ENCODE measurements at regions not wholly inside any gene's neighbourhood (a gene's known extent, or its start where the extent isn't known, plus 50 kb on each side); places are given as distances from the start of the nearest gene placed in this dataset.
A peak's percentile ranks its signal among the peaks of the same experiment; 100 is the strongest.

DNA sequence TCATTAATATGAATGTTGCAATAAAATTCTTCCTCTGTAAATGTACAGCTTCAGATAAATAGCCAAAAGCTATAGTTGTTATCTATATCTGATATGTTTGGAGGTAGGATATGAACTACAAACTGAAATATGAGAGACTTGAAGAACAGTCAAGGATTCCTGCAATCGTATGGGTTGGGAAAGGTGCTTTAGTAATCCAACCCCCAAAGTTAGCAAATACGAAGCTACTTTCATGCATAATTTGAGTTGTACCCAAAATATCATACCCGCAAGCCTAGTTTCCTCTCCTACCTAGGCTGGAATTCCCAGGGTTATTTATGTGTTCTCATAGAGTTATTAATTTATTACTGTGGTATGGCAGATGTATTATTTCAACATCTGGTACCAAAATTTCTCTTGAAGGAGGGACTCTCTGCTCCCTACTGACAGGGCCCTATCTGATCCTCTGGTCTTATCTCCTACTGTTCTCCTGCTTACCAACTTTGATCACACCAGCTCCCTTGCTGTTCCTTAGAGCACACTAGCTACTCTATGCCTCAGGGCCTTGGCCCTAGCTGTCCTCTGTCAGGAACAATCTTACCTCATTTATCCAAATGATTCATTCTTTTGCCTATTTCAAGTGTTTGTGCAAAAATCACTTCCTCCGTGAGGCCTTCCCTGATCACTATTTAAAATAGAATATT lies 140.4 kb upstream of the CCDC54 start:
- H3K4me3 ChIP-seq (ENCODE audit: low read length in 2 of 2), result no peak overlapping the region
- H3K9me3 ChIP-seq (ENCODE audit: control insufficient read depth in 2 of 2, low read length in 2 of 2), result no peaks in the 10 kb centered on the region
- H3K9ac ChIP-seq (ENCODE audit: low read depth in 1 of 2, low read length in 2 of 2), result no peak overlapping the region
- no peaks in the 10 kb centered on the region for H3K36me3 ChIP-seq (ENCODE audit: control insufficient read depth in 2 of 2, insufficient read depth in 2 of 2, low read length in 2 of 2)
- H3K27ac ChIP-seq (ENCODE audit: low read depth in 2 of 2, low read length in 2 of 2), result no peak overlapping the region
- peaks cover 0 to 7% of the 10 kb centered on the region in 2 donors for H3K27me3 ChIP-seq (ENCODE audit: control insufficient read depth in 2 of 2, insufficient read depth in 2 of 2, low read length in 2 of 2)
- H3K4me1 ChIP-seq (ENCODE audit: control insufficient read depth in 2 of 2, insufficient read depth in 2 of 2, low read length in 2 of 2), result peaks cover 4 to 9% of the 10 kb centered on the region in 2 donors

DNA sequence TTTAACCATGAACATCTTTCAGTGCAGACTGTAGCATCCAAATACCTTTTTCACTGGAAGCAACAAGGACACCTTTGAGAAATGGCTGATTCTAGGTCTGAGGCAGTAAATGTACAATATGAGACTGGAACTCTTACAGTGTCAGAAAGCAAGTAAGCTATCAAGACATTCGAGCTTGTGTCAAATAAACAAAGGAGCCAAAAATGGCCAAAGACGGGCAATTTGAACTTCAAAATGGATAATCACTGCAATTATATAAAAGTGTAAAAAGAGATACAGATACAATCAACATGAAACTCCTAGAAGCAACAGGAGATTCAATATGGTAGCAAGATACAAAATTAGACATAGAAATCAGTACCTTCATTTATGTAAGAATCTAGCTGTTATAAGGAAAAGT lies 138.5 kb upstream of the CCDC54 start:
- Histone ChIP-seq H3K27ac (ENCODE audit: low read depth in 2 of 2, low read length in 2 of 2) (no peak overlapping the region), H3K36me3 (ENCODE audit: control insufficient read depth in 2 of 2, insufficient read depth in 2 of 2, low read length in 2 of 2) (no peaks in the 10 kb centered on the region), H3K27me3 (ENCODE audit: control insufficient read depth in 2 of 2, insufficient read depth in 2 of 2, low read length in 2 of 2) (peaks cover 0 to 7% of the 10 kb centered on the region in 2 donors), H3K4me3 (ENCODE audit: low read length in 2 of 2) (no peak overlapping the region), H3K4me1 (ENCODE audit: control insufficient read depth in 2 of 2, insufficient read depth in 2 of 2, low read length in 2 of 2) (peaks cover 4 to 9% of the 10 kb centered on the region in 2 donors), H3K9ac (ENCODE audit: low read depth in 1 of 2, low read length in 2 of 2) (no peak overlapping the region), H3K9me3 (ENCODE audit: control insufficient read depth in 2 of 2, low read length in 2 of 2) (no peaks in the 10 kb centered on the region)

DNA sequence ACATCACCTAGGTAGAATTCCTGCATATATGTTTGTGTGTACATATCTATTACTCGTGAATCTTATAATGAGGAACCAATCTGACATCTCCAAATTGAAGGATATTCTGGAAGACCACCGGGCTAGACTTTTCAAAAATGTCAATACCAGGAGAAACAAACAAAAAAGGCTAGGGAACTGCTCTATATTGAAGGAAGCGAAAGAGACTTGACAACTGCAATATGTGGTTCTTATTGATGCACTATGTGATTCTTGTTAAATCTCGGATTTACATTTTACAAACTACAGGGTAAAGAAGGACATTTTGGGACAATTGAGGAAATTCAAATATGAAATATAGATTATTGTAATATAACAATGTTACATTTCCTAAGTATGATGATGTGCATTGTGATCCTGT lies 137.5 kb upstream of the CCDC54 start:
- no peak overlapping the region for H3K27ac ChIP-seq (ENCODE audit: low read depth in 2 of 2, low read length in 2 of 2)
- H3K36me3 ChIP-seq (ENCODE audit: control insufficient read depth in 2 of 2, insufficient read depth in 2 of 2, low read length in 2 of 2), result no peaks in the 10 kb centered on the region
- H3K4me3 ChIP-seq (ENCODE audit: low read length in 2 of 2), result no peak overlapping the region
- H3K9me3 ChIP-seq (ENCODE audit: control insufficient read depth in 2 of 2, low read length in 2 of 2), result no peaks in the 10 kb centered on the region
- H3K9ac ChIP-seq (ENCODE audit: low read depth in 1 of 2, low read length in 2 of 2), result no peak overlapping the region
- H3K27me3 ChIP-seq (ENCODE audit: control insufficient read depth in 2 of 2, insufficient read depth in 2 of 2, low read length in 2 of 2), result peaks cover 0 to 7% of the 10 kb centered on the region in 2 donors
- H3K4me1 ChIP-seq (ENCODE audit: control insufficient read depth in 2 of 2, insufficient read depth in 2 of 2, low read length in 2 of 2), result peaks cover 4 to 9% of the 10 kb centered on the region in 2 donors

DNA sequence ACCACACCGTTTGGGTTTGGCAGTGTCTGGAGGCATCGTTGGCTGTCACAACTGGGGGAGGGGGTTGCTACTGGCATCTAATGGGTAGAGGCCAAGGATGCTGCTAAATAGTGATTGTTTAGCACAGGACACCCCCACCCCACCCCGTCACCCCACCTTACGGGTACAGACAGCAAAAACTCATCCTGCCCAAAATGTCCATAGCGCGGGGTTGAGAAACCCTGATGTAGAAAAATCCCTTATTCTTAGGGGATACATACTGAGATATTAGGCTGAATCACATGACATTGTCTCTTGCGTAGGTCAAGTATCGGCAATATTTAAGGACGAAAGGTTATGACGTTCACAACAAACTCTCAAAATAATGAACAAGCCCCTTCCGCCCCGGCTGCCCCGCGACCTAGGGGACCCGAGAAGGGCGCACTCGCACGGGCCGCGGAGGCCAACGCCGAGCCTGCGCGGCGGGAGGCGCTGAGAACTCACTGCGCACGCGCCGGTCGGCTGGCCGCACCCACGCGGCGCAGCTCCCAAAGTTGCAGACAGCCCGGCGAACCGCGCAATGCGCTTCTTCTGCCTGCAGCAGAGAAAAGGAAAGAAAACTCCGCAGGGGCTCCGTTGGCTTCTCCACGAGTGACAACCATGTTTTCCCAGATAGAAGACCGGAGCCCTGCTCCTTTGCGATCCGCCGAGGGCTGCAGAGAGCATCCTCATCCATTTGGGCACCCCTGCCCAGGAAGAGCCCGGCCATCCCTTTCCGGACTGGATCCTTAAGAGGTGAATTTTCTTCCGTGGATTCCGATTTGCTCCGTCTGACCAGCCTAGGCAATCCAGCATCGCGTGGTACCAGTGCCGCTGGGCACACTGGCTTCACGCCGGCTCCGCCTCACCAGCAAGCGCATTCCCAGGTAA lies 136.8 kb upstream of the CCDC54 start:
- peak overlapping the region; percentile 68 to 86 for H3K4me3 ChIP-seq (ENCODE audit: low read length in 2 of 2)
- H3K4me1 ChIP-seq (ENCODE audit: control insufficient read depth in 2 of 2, insufficient read depth in 2 of 2, low read length in 2 of 2), result peaks cover 4 to 5% of the 10 kb centered on the region in 2 donors
- H3K9me3 ChIP-seq (ENCODE audit: control insufficient read depth in 2 of 2, low read length in 2 of 2), result no peaks in the 10 kb centered on the region
- no peaks in the 10 kb centered on the region for H3K36me3 ChIP-seq (ENCODE audit: control insufficient read depth in 2 of 2, insufficient read depth in 2 of 2, low read length in 2 of 2)
- H3K27me3 ChIP-seq (ENCODE audit: control insufficient read depth in 2 of 2, insufficient read depth in 2 of 2, low read length in 2 of 2), result peaks cover 0 to 7% of the 10 kb centered on the region in 2 donors
- peak overlapping the region; percentile 43 to 68 for H3K9ac ChIP-seq (ENCODE audit: low read depth in 1 of 2, low read length in 2 of 2)
- H3K27ac ChIP-seq (ENCODE audit: low read depth in 2 of 2, low read length in 2 of 2), result peak overlapping the region; percentile 52 to 54

DNA sequence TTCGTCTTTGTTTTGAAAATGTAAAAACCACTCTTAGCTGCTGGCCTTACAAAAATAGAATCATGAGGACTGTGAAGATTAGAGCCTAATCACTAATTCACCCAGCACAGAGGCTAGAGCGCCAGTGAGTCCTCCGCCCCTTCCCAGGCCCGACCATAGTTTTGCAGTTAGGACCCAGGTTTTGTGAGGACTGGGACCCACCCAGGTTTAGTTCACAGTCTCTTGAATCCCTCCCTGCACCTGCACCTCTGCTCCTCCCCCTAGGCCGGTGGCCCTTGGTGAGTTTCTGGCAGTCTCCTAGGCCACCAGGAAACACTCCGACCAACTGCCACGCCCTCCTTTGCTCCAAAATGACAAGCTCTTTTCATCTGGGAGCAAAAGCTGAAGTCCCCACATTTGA lies 136.0 kb upstream of the CCDC54 start:
- no peaks in the 10 kb centered on the region for H3K36me3 ChIP-seq (ENCODE audit: control insufficient read depth in 2 of 2, insufficient read depth in 2 of 2, low read length in 2 of 2)
- peak overlapping the region in 1 of 2 donors; percentile 38 for H3K27ac ChIP-seq (ENCODE audit: low read depth in 2 of 2, low read length in 2 of 2)
- H3K4me1 ChIP-seq (ENCODE audit: control insufficient read depth in 2 of 2, insufficient read depth in 2 of 2, low read length in 2 of 2), result peaks cover 3 to 4% of the 10 kb centered on the region in 2 donors
- H3K4me3 ChIP-seq (ENCODE audit: low read length in 2 of 2), result peak overlapping the region; percentile 68 to 86
- peaks cover 0 to 7% of the 10 kb centered on the region in 2 donors for H3K27me3 ChIP-seq (ENCODE audit: control insufficient read depth in 2 of 2, insufficient read depth in 2 of 2, low read length in 2 of 2)
- H3K9ac ChIP-seq (ENCODE audit: low read depth in 1 of 2, low read length in 2 of 2), result peak overlapping the region; percentile 43 to 68
- no peaks in the 10 kb centered on the region for H3K9me3 ChIP-seq (ENCODE audit: control insufficient read depth in 2 of 2, low read length in 2 of 2)

DNA sequence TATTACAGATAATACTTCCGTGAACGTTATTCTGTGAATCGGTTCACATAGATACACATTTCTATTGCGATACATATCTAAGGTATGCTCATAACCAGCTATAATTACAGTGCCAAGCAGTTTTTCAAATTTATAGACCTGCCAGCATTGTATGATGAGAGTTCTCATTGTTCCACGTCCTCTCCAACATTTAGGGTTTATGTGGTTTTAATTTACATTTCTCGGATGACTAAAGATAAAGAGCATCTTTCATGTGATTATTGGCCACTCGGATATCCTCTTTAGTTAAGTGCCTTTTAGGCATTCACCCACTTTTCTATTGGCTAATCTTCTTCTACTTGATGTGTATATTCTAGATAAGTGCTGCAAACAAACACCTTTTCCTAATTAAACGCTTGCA lies 134.7 kb upstream of the CCDC54 start:
- Histone ChIP-seq H3K4me3 (ENCODE audit: low read length in 2 of 2) (no peak overlapping the region), H3K9me3 (ENCODE audit: control insufficient read depth in 2 of 2, low read length in 2 of 2) (no peaks in the 10 kb centered on the region), H3K27ac (ENCODE audit: low read depth in 2 of 2, low read length in 2 of 2) (no peak overlapping the region), H3K36me3 (ENCODE audit: control insufficient read depth in 2 of 2, insufficient read depth in 2 of 2, low read length in 2 of 2) (no peaks in the 10 kb centered on the region), H3K9ac (ENCODE audit: low read depth in 1 of 2, low read length in 2 of 2) (no peak overlapping the region), H3K4me1 (ENCODE audit: control insufficient read depth in 2 of 2, insufficient read depth in 2 of 2, low read length in 2 of 2) (peaks cover 3 to 4% of the 10 kb centered on the region in 2 donors), H3K27me3 (ENCODE audit: control insufficient read depth in 2 of 2, insufficient read depth in 2 of 2, low read length in 2 of 2) (peaks cover 0 to 7% of the 10 kb centered on the region in 2 donors)

DNA sequence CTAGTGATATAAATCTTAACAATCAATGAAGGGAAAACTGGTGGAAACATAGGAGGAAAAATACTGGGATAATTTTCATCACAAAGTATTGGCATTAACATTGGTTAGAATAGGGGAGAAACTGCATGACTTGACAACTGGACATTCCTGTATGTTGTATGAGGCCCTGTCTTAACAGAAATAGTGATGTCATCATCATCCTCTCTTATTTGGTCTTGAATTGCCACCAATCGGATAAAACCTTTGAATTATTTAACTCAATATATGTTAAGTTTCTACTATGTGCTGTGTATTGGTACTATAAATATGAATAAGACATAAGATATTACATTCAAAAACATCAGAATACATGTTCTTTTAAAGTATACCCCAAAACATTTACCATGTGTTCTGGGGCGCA lies 130.1 kb upstream of the CCDC54 start:
- no peak overlapping the region for H3K9ac ChIP-seq (ENCODE audit: low read depth in 1 of 2, low read length in 2 of 2)
- H3K4me1 ChIP-seq (ENCODE audit: control insufficient read depth in 2 of 2, insufficient read depth in 2 of 2, low read length in 2 of 2), result no peaks in the 10 kb centered on the region
- H3K4me3 ChIP-seq (ENCODE audit: low read length in 2 of 2), result no peak overlapping the region
- H3K27me3 ChIP-seq (ENCODE audit: control insufficient read depth in 2 of 2, insufficient read depth in 2 of 2, low read length in 2 of 2), result no peaks in the 10 kb centered on the region
- H3K9me3 ChIP-seq (ENCODE audit: control insufficient read depth in 2 of 2, low read length in 2 of 2), result no peaks in the 10 kb centered on the region
- no peaks in the 10 kb centered on the region for H3K36me3 ChIP-seq (ENCODE audit: control insufficient read depth in 2 of 2, insufficient read depth in 2 of 2, low read length in 2 of 2)
- no peak overlapping the region for H3K27ac ChIP-seq (ENCODE audit: low read depth in 2 of 2, low read length in 2 of 2)

DNA sequence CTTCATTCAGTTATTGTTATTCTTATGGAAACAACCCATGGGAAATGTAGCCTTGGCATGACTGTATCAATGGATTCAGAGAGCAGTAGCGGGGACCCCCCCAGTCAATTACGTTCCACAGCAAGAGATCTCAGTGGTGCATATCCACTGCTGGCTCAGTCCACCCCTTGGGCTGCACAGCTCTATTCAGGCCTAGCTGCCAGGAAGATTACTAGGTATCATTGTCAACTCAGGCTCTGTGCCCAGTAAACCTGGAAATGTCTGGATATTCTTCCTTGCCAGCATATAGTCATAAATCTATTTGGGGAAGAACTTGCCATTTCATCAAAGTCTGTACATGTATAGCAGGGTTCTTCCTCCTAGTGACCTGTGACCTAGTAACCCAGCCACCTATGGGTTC lies 128.1 kb upstream of the CCDC54 start:
- no peaks in the 10 kb centered on the region for H3K36me3 ChIP-seq (ENCODE audit: control insufficient read depth in 2 of 2, insufficient read depth in 2 of 2, low read length in 2 of 2)
- no peak overlapping the region for H3K9ac ChIP-seq (ENCODE audit: low read depth in 1 of 2, low read length in 2 of 2)
- H3K4me3 ChIP-seq (ENCODE audit: low read length in 2 of 2), result no peak overlapping the region
- no peaks in the 10 kb centered on the region for H3K9me3 ChIP-seq (ENCODE audit: control insufficient read depth in 2 of 2, low read length in 2 of 2)
- H3K4me1 ChIP-seq (ENCODE audit: control insufficient read depth in 2 of 2, insufficient read depth in 2 of 2, low read length in 2 of 2), result no peaks in the 10 kb centered on the region
- H3K27ac ChIP-seq (ENCODE audit: low read depth in 2 of 2, low read length in 2 of 2), result no peak overlapping the region
- H3K27me3 ChIP-seq (ENCODE audit: control insufficient read depth in 2 of 2, insufficient read depth in 2 of 2, low read length in 2 of 2), result no peaks in the 10 kb centered on the region

DNA sequence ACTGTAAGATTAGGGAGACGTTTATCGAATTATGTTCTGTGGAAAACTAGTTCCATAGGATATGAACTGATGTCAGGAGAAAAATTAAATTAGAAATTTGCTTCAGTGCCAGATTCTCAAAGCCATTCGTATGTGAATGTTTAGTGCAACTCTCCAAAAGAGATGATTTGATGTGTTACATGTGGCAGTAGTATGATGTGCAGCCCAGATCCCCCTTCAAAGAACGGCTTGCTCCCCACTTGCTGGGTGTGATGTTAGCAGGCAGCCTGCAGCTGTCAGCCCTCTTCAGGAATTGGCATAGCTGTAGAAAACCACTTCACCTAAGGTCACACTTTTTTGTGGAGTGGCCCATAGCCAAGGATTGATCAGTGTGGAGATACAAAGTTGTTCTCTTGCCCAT lies 127.0 kb upstream of the CCDC54 start:
- H3K4me3 ChIP-seq (ENCODE audit: low read length in 2 of 2), result no peak overlapping the region
- no peaks in the 10 kb centered on the region for H3K27me3 ChIP-seq (ENCODE audit: control insufficient read depth in 2 of 2, insufficient read depth in 2 of 2, low read length in 2 of 2)
- no peaks in the 10 kb centered on the region for H3K9me3 ChIP-seq (ENCODE audit: control insufficient read depth in 2 of 2, low read length in 2 of 2)
- no peak overlapping the region for H3K27ac ChIP-seq (ENCODE audit: low read depth in 2 of 2, low read length in 2 of 2)
- no peaks in the 10 kb centered on the region for H3K36me3 ChIP-seq (ENCODE audit: control insufficient read depth in 2 of 2, insufficient read depth in 2 of 2, low read length in 2 of 2)
- no peaks in the 10 kb centered on the region for H3K4me1 ChIP-seq (ENCODE audit: control insufficient read depth in 2 of 2, insufficient read depth in 2 of 2, low read length in 2 of 2)
- H3K9ac ChIP-seq (ENCODE audit: low read depth in 1 of 2, low read length in 2 of 2), result no peak overlapping the region

DNA sequence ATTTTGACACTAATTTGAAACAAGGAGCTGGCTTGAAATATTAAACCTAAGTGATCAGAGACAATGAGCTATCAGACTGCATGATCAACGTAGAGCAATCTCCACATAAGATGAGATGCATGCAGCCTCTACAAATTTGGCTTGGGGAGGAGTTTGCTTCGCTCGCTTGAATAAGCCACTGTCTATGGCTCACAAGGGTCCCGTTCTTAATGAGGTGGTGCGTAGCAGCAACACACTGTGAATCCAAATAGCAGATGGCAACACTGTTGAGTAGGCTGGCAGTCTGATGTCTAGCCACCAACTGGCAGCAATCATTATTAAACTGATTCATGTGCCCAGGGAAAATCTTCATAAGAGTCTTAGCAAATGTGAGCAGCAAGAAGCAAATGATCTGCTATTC lies 125.4 kb upstream of the CCDC54 start:
- Histone ChIP-seq H3K27ac (ENCODE audit: low read depth in 2 of 2, low read length in 2 of 2) (no peak overlapping the region), H3K4me1 (ENCODE audit: control insufficient read depth in 2 of 2, insufficient read depth in 2 of 2, low read length in 2 of 2) (no peaks in the 10 kb centered on the region), H3K4me3 (ENCODE audit: low read length in 2 of 2) (no peak overlapping the region), H3K9me3 (ENCODE audit: control insufficient read depth in 2 of 2, low read length in 2 of 2) (no peaks in the 10 kb centered on the region), H3K36me3 (ENCODE audit: control insufficient read depth in 2 of 2, insufficient read depth in 2 of 2, low read length in 2 of 2) (no peaks in the 10 kb centered on the region), H3K27me3 (ENCODE audit: control insufficient read depth in 2 of 2, insufficient read depth in 2 of 2, low read length in 2 of 2) (no peaks in the 10 kb centered on the region), H3K9ac (ENCODE audit: low read depth in 1 of 2, low read length in 2 of 2) (no peak overlapping the region)
